IMR-90 (cell line): ENCODE measurements at regions not wholly inside any gene's neighbourhood (a gene's known extent, or its start where the extent isn't known, plus 50 kb on each side); places are given as distances from the start of the nearest gene placed in this dataset.

Source experiments
- ATAC-seq: fragments of 200-7000 bp; cut with Tn5 transposase; 2 replicates; pipeline ENCODE4 v1.9.1; 2020; ENCODE audit warnings: low read depth, mild to moderate bottlenecking, moderate library complexity
- BruUV-seq: library from RNA; stranded (reverse); fragments of 400-500 nt; replicated peaks from 2 replicates; lab custom pipeline; 2021; lab: Mats Ljungman, UMichigan
- CTCF ChIA-PET: fragments of 300-600 bp; formaldehyde crosslinking; extraction: SDS; loops from one replicate; lab custom pipeline; 2021; ENCODE audit warnings: antibody characterized with exemption; lab: Yijun Ruan, JAX
- POLR2A ChIA-PET: fragments of 300-600 bp; sonication (Branson Sonifier 250); formaldehyde crosslinking; loops from one replicate; lab custom pipeline; 2022; ENCODE audit warnings: antibody characterized with exemption; ENCODE audit not compliant: unreplicated experiment; lab: Charles Lee
- DNase-seq: peaks from one replicate; pipeline ENCODE4 v3.0.0; 2013
- H2AFZ ChIP-seq: replicated peaks from 2 replicates; pipeline ENCODE3; 2013; ENCODE audit warnings: low read length, mild to moderate bottlenecking; ENCODE audit not compliant: poor library complexity
- H2AK5ac ChIP-seq: 2 replicates; pipeline ENCODE4 v1.6.1; 2013; ENCODE audit warnings: low read depth, low read length, inconsistent platforms
- H2AK9ac ChIP-seq: replicated peaks from 2 replicates; pipeline ENCODE3; 2013; ENCODE audit warnings: mild to moderate bottlenecking, low read depth, low read length, moderate library complexity; ENCODE audit not compliant: poor library complexity
- H2BK120ac ChIP-seq: 2 replicates; pipeline ENCODE4 v1.6.1; 2013; ENCODE audit warnings: low read depth, low read length, inconsistent platforms
- H2BK15ac ChIP-seq: 3 replicates; pipeline ENCODE4 v1.6.1; 2013; ENCODE audit warnings: low read depth, low read length, inconsistent platforms
- H2BK20ac ChIP-seq: 2 replicates; pipeline ENCODE4 v1.6.1; 2013; ENCODE audit warnings: low read depth, mild to moderate bottlenecking, inconsistent platforms, low read length, moderate library complexity
- H2BK5ac ChIP-seq: 2 replicates; pipeline ENCODE4 v1.6.1; 2013; ENCODE audit warnings: mild to moderate bottlenecking, low read depth, low read length, inconsistent platforms; ENCODE audit not compliant: poor library complexity, severe bottlenecking
- H3K14ac ChIP-seq: replicated peaks from 2 replicates; pipeline ENCODE4 v1.6.1; 2013; ENCODE audit warnings: low read depth, low read length, inconsistent platforms
- H3K18ac ChIP-seq: 2 replicates; pipeline ENCODE4 v1.6.1; 2013; ENCODE audit warnings: low read depth, low read length, control low read depth
- H3K23ac ChIP-seq: 2 replicates; pipeline ENCODE4 v1.6.1; 2013; ENCODE audit warnings: low read depth, low read length, inconsistent platforms
- H3K27ac ChIP-seq: 2 replicates; pipeline ENCODE4 v1.5.1; 2013; ENCODE audit warnings: mild to moderate bottlenecking, control low read depth, low read length; ENCODE audit not compliant: insufficient read depth
- H3K27me3 ChIP-seq: 2 replicates; pipeline ENCODE4 v1.6.1; 2013; ENCODE audit warnings: low read length; ENCODE audit not compliant: control insufficient read depth, insufficient read depth
- H3K36me3 ChIP-seq: 2 replicates; pipeline ENCODE4 v1.6.1; 2013; ENCODE audit warnings: low read length, mixed read lengths; ENCODE audit not compliant: control insufficient read depth, insufficient read depth
- H3K4ac ChIP-seq: 2 replicates; pipeline ENCODE4 v1.6.1; 2013; ENCODE audit warnings: low read depth, low read length, inconsistent platforms
- H3K4me1 ChIP-seq: 2 replicates; pipeline ENCODE4 v1.6.1; 2013; ENCODE audit warnings: low read length, mixed read lengths; ENCODE audit not compliant: control insufficient read depth, insufficient read depth
- H3K4me2 ChIP-seq: 2 replicates; pipeline ENCODE4 v1.6.1; 2013; ENCODE audit warnings: low read depth, mild to moderate bottlenecking, control low read depth, low read length, moderate library complexity
- H3K4me3 ChIP-seq: 2 replicates; pipeline ENCODE4 v1.5.1; 2013; ENCODE audit warnings: low read depth, mild to moderate bottlenecking, control low read depth, low read length, moderate library complexity; ENCODE audit not compliant: insufficient read depth
- H3K56ac ChIP-seq: 2 replicates; pipeline ENCODE4 v1.6.1; 2013; ENCODE audit warnings: low read length, inconsistent platforms; ENCODE audit not compliant: insufficient read depth; ENCODE audit errors: extremely low read depth
- H3K79me1 ChIP-seq, 2 experiments: 2 replicates each; pipeline ENCODE4 v1.6.1; 2013; ENCODE audit warnings: low read length in 2 of 2, inconsistent platforms in 1 of 2, low read depth in 1 of 2
- H3K9ac ChIP-seq: 2 replicates; pipeline ENCODE4 v1.6.1; 2013; ENCODE audit warnings: low read depth, low read length, control low read depth
- H3K9me1 ChIP-seq: 2 replicates; pipeline ENCODE4 v1.6.1; 2013; ENCODE audit warnings: low read length, inconsistent platforms; ENCODE audit not compliant: insufficient read depth
- H3K9me3 ChIP-seq: 2 replicates; pipeline ENCODE4 v1.6.1; 2013; ENCODE audit warnings: low read length; ENCODE audit not compliant: control insufficient read depth, insufficient read depth
- H4K20me1 ChIP-seq: 2 replicates; pipeline ENCODE4 v1.6.1; 2013; ENCODE audit warnings: low read length, inconsistent platforms; ENCODE audit not compliant: insufficient read depth
- H4K5ac ChIP-seq: 2 replicates; pipeline ENCODE4 v1.6.1; 2013; ENCODE audit warnings: mild to moderate bottlenecking, low read depth, low read length, control low read depth
- H4K8ac ChIP-seq, 2 experiments: 2 replicates each; pipeline ENCODE4 v1.6.1; 2013; ENCODE audit warnings: low read depth in 2 of 2, low read length in 2 of 2, control low read depth in 1 of 2, inconsistent platforms in 1 of 2
- H4K91ac ChIP-seq: 2 replicates; pipeline ENCODE4 v1.6.1; 2013; ENCODE audit warnings: low read depth, low read length, inconsistent platforms; ENCODE audit not compliant: insufficient read depth
- FOS ChIP-seq: fragments of 150-350 bp; IDR thresholded peaks from 2 replicates; pipeline ENCODE4 v1.6.1; 2016; ENCODE audit warnings: low read depth, low read length
- WGBS, 2 experiments: methylation state at CpG; one replicate each; pipeline versions ENCODE4 v1.1.5 to v1.1.7; 2013; ENCODE audit warnings: missing lambda C conversion rate in 2 of 2; ENCODE audit not compliant: insufficient read length in 1 of 2; ENCODE audit errors: extremely low coverage in 2 of 2; 5-methylcytosine and 5-hydroxymethylcytosine counted together
- dilution Hi-C: fragments of 300-500 bp; cut with HindIII; formaldehyde crosslinking; loops from one replicate; pipeline ENCODE4 v1.14.3; 2018; ENCODE audit warnings: low sequenced_read_pairs; ENCODE audit not compliant: unreplicated experiment
- in situ Hi-C: fragments of 300-500 bp; cut with MboI; formaldehyde crosslinking; loops from 3 replicates; pipeline ENCODE4 v1.14.3; 2019; ENCODE audit warnings: low sequenced_read_pairs, inconsistent platforms, mixed read lengths
- intact Hi-C: fragments of 100-400 bp; cut with micrococcal nuclease; formaldehyde crosslinking; loops from 2 replicates; pipeline ENCODE4 v1.10.0; 2022

DNA sequence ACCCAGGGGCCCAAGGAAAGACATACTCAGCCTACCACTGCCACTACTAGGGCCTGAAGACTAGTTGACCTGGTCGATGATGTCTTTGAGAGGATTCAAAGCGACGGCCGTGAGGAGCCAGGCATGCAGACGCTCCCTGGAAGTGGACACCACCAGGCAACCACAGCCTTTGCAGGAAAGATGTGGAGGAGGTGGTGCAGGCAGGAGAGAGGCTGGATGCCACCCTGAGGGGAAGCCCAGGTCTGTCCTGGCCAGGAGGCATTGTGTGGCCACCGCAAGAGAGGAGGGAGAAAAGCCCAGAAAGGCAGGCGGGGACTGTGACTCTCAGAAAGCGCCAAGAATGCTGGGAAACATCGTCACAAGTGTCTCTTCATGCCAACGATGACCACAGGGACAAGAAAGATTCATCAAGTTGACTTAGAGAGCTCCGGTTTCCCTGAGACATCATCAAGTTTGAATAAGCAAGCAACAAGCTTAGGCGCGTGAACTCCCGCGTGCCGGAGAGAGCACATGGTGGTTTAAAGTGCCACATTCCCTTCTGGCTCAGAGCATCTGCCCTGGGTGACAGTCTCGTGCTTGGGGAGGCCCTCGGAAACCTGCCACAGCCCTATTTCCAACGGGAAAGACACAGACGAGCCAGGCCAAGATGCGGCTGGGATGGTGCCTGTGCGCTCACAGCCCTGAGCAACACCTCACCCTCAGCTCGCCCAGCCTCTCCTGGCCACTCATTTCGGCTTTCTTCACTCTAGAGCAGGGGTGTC is 464.5 kb upstream of the SALL3 start:
- no peak overlapping the region for H2BK120ac ChIP-seq
- DNase-seq (no peak), ATAC-seq (no peak)
- H3K9me1 ChIP-seq = no peaks in the 10 kb centered on the region
- H2AK9ac ChIP-seq = no peak overlapping the region
- no peaks in the 10 kb centered on the region for H3K79me1 ChIP-seq
- H3K4me1 ChIP-seq = no peaks in the 10 kb centered on the region
- no peak overlapping the region for H3K18ac ChIP-seq
- no peak overlapping the region for H3K4me2 ChIP-seq
- ChIA-PET CTCF (no interaction called here), POLR2A (no interaction called here)
- dilution Hi-C loops = no loop called here
- H3K36me3 ChIP-seq = no peaks in the 10 kb centered on the region
- H2AFZ ChIP-seq = no peak overlapping the region
- BruUV-seq = no TSS peak
- H4K8ac ChIP-seq = no peak overlapping the region
- H4K20me1 ChIP-seq = no peaks in the 10 kb centered on the region
- H3K9ac ChIP-seq = no peak overlapping the region
- H3K4ac ChIP-seq = no peak overlapping the region
- peaks cover 53% of the 10 kb centered on the region for H3K9me3 ChIP-seq
- H2AK5ac ChIP-seq = no peak overlapping the region
- H2BK15ac ChIP-seq = no peak overlapping the region
- H3K4me3 ChIP-seq = no peak overlapping the region
- H3K56ac ChIP-seq = no peak overlapping the region
- H3K27me3 ChIP-seq = no peaks in the 10 kb centered on the region
- in situ Hi-C loops = no loop called here
- no peak overlapping the region for H3K23ac ChIP-seq
- H4K5ac ChIP-seq = no peak overlapping the region
- H2BK5ac ChIP-seq = no peak overlapping the region
- H4K91ac ChIP-seq = no peak overlapping the region
- TF ChIP-seq FOS = no peak
- no peak overlapping the region for H3K14ac ChIP-seq
- no peak overlapping the region for H3K27ac ChIP-seq
- H2BK20ac ChIP-seq = no peak overlapping the region
- WGBS, 2 experiments = 80% methylated on average over 8 of the region's 24 CpGs; no CpG with 5 or more reads in 1 of the 2 experiments
- intact Hi-C loops = no loop called here
